ENCODE measurements at regions not wholly inside any gene's neighbourhood (a gene's known extent, or its start where the extent isn't known, plus 50 kb on each side); places are given as distances from the start of the nearest gene placed in this dataset.

- H3K4me1 Mint-ChIP-seq: peaks cover 21% of the 10 kb centered on the region
- Histone ChIP-seq H3K4me2 (replicated peaks; ENCODE audit: extremely low read depth, low read length, poor library complexity, severe bottlenecking) (no peak overlapping the region), H4K20me1 (ENCODE audit: insufficient read depth, low read length) (no peaks in the 10 kb centered on the region), H3K4me1 (ENCODE audit: control insufficient read depth in 1 of 2, insufficient read depth in 2 of 2, low read length in 2 of 2) (peaks cover 16 to 19% of the 10 kb centered on the region in 2 donors), H3K36me3 (replicated peaks in 1 of 2; ENCODE audit: control insufficient read depth in 1 of 2, insufficient read depth in 2 of 2, low read length in 2 of 2) (no peaks in the 10 kb centered on the region), H3K27me3 (ENCODE audit: control insufficient read depth in 2 of 2, insufficient read depth in 2 of 2, low read length in 2 of 2) (no peaks in the 10 kb centered on the region), H3K9ac (ENCODE audit: insufficient read depth, low read length, poor library complexity, severe bottlenecking) (no peak overlapping the region), H3K4me3 (replicated peaks in 1 of 3; ENCODE audit: low read depth in 2 of 3, low read length in 3 of 3) (no peak overlapping the region), H3K79me2 (ENCODE audit: insufficient read depth, low read length) (no peaks in the 10 kb centered on the region), H3K27ac (ENCODE audit: low read depth in 1 of 2, low read length in 2 of 2) (no peak overlapping the region), H3K9me3 (replicated peaks in 1 of 2; ENCODE audit: control insufficient read depth in 1 of 2, insufficient read depth in 1 of 2, low read length in 2 of 2) (no peaks in the 10 kb centered on the region), H2AFZ (ENCODE audit: insufficient read depth, low read depth, low read length, poor library complexity, severe bottlenecking) (no peak overlapping the region)
- no peak for DNase-seq
- H3K27ac Mint-ChIP-seq: no peak overlapping the region
- peaks cover 0 to 3% (median 3%) of the 10 kb centered on the region in 3 donors for H3K27me3 Mint-ChIP-seq (ENCODE audit: low read depth in 3 of 3)
- no peaks in the 10 kb centered on the region for H3K36me3 Mint-ChIP-seq
- H3K9me3 Mint-ChIP-seq: peaks cover 0 to 7% (median 0%) of the 10 kb centered on the region in 7 donors
- intact Hi-C loops (cut with micrococcal nuclease): no loop called here
- no peak overlapping the region for H3K4me3 Mint-ChIP-seq
- TF ChIP-seq CTCF (IDR thresholded peaks at IDR 0.05): no peak
Observed at GRCh38 chr5:124060011-124060410, 548.0 kb downstream of the CSNK1G3 start.

GRCh38 chr5:124059200-124059599, 547.2 kb downstream of the CSNK1G3 start:
- DNase-seq: no peak
- no peak overlapping the region for H2AFZ ChIP-seq (ENCODE audit: insufficient read depth, low read depth, low read length, poor library complexity, severe bottlenecking)
- intact Hi-C loops (cut with micrococcal nuclease): no loop called here
- no peak for TF ChIP-seq CTCF (IDR thresholded peaks at IDR 0.05)
- no peak overlapping the region for H3K4me3 ChIP-seq (replicated peaks in 1 of 3; ENCODE audit: low read depth in 2 of 3, low read length in 3 of 3)
- Mint-ChIP-seq H3K9me3 (peaks cover 0 to 7% (median 0%) of the 10 kb centered on the region in 7 donors), H3K27me3 (ENCODE audit: low read depth in 3 of 3) (peaks cover 0 to 3% (median 3%) of the 10 kb centered on the region in 3 donors), H3K36me3 (no peaks in the 10 kb centered on the region), H3K4me3 (no peak overlapping the region), H3K27ac (peak overlapping the region in 1 of 7 donors; percentile 80), H3K4me1 (peaks cover 21% of the 10 kb centered on the region)
- no peaks in the 10 kb centered on the region for H3K36me3 ChIP-seq (replicated peaks in 1 of 2; ENCODE audit: control insufficient read depth in 1 of 2, insufficient read depth in 2 of 2, low read length in 2 of 2)
- WGBS (ENCODE audit: insufficient coverage): 80% methylated on average over 1 of the region's 3 CpGs
- H3K27me3 ChIP-seq (ENCODE audit: control insufficient read depth in 2 of 2, insufficient read depth in 2 of 2, low read length in 2 of 2): no peaks in the 10 kb centered on the region
- no peak overlapping the region for H3K4me2 ChIP-seq (replicated peaks; ENCODE audit: extremely low read depth, low read length, poor library complexity, severe bottlenecking)
- H4K20me1 ChIP-seq (ENCODE audit: insufficient read depth, low read length): no peaks in the 10 kb centered on the region
- H3K9me3 ChIP-seq (replicated peaks in 1 of 2; ENCODE audit: control insufficient read depth in 1 of 2, insufficient read depth in 1 of 2, low read length in 2 of 2): no peaks in the 10 kb centered on the region
- no peaks in the 10 kb centered on the region for H3K79me2 ChIP-seq (ENCODE audit: insufficient read depth, low read length)
- no peak overlapping the region for H3K27ac ChIP-seq (ENCODE audit: low read depth in 1 of 2, low read length in 2 of 2)
- peaks cover 16 to 19% of the 10 kb centered on the region in 2 donors for H3K4me1 ChIP-seq (ENCODE audit: control insufficient read depth in 1 of 2, insufficient read depth in 2 of 2, low read length in 2 of 2)
- H3K9ac ChIP-seq (ENCODE audit: insufficient read depth, low read length, poor library complexity, severe bottlenecking): no peak overlapping the region

All from CD14-positive monocyte (primary cell).